Panc1 (cell line): ENCODE measurements at regions not wholly inside any gene's neighbourhood (a gene's known extent, or its start where the extent isn't known, plus 50 kb on each side); places are given as distances from the start of the nearest gene placed in this dataset.

Experiments used
- ATAC-seq: fragments of 200-7000 bp; cut with Tn5 transposase; 2 replicates; pipeline ENCODE4 v1.9.1; 2020; ENCODE audit warnings: mild to moderate bottlenecking, moderate library complexity
- BruUV-seq: library from RNA; stranded (reverse); fragments of 400-500 nt; replicated peaks from 2 replicates; lab custom pipeline; 2021; lab: Mats Ljungman, UMichigan
- CTCF ChIA-PET: fragments of 300-600 bp; sonication (Branson Sonifier 250); formaldehyde crosslinking; loops from one replicate; lab custom pipeline; 2022; ENCODE audit warnings: antibody characterized with exemption; lab: Charles Lee
- POLR2A ChIA-PET: fragments of 300-600 bp; sonication (Branson Sonifier 250); formaldehyde crosslinking; loops from one replicate; lab custom pipeline; 2022; ENCODE audit warnings: antibody characterized with exemption; lab: Charles Lee
- DNase-seq: peaks from one replicate; pipeline ENCODE4 v3.0.0-alpha.2; 2010; ENCODE audit warnings: low read depth, low spot score
- H3K27ac ChIP-seq: 2 replicates; pipeline ENCODE4 v1.5.1; 2011; ENCODE audit warnings: mild to moderate bottlenecking, low read length, inconsistent platforms
- H3K27me3 ChIP-seq: fragments of 200-500 bp; sonication (Bioruptor generic); 2 replicates; pipeline ENCODE4 v1.6.0; 2014; ENCODE audit warnings: low read length, inconsistent platforms; ENCODE audit not compliant: control insufficient read depth, insufficient read depth
- H3K36me3 ChIP-seq: fragments of 200-500 bp; sonication (Bioruptor generic); 2 replicates; pipeline ENCODE4 v1.5.1; 2014; ENCODE audit warnings: inconsistent platforms, mild to moderate bottlenecking, low read length, moderate library complexity; ENCODE audit not compliant: control insufficient read depth, insufficient read depth
- H3K4me1 ChIP-seq: 2 replicates; pipeline ENCODE4 v1.5.1; 2011; ENCODE audit warnings: inconsistent platforms, mild to moderate bottlenecking, low read length, moderate library complexity; ENCODE audit not compliant: control insufficient read depth, insufficient read depth
- H3K4me3 ChIP-seq, 2 experiments: 2 replicates each; pipeline ENCODE4 v1.5.1; 2011 to 2012; ENCODE audit warnings: low read depth in 2 of 2, low read length in 2 of 2, mild to moderate bottlenecking in 2 of 2, inconsistent platforms in 1 of 2, moderate library complexity in 1 of 2
- H3K9me3 ChIP-seq: fragments of 200-500 bp; sonication (Bioruptor generic); 2 replicates; pipeline ENCODE4 v1.5.1; 2014; ENCODE audit warnings: low read depth, mild to moderate bottlenecking, inconsistent platforms, low read length, moderate library complexity; ENCODE audit not compliant: control insufficient read depth, insufficient read depth
- CTCF ChIP-seq: fragments of 450-650 bp; IDR thresholded peaks from 2 replicates; pipeline ENCODE4 v1.5.1; 2017; ENCODE audit warnings: mild to moderate bottlenecking
- POLR2AphosphoS5 ChIP-seq: IDR thresholded peaks from 2 replicates; pipeline ENCODE4 v1.6.1; 2012; ENCODE audit warnings: mild to moderate bottlenecking, low read depth, low read length, moderate library complexity
- SIN3A ChIP-seq: IDR thresholded peaks from 2 replicates; pipeline ENCODE4 v1.6.1; 2012; ENCODE audit warnings: low read depth, mild to moderate bottlenecking, low read length, moderate library complexity, borderline replicate concordance; ENCODE audit not compliant: insufficient read depth
- TCF7L2 ChIP-seq: IDR thresholded peaks from 2 replicates; pipeline ENCODE4 v1.6.1; 2011; ENCODE audit warnings: mild to moderate bottlenecking, low read depth, low read length, inconsistent platforms
- in situ Hi-C: cut with HindIII; loops from 2 replicates; pipeline ENCODE4 v1.10.0; 2016; ENCODE audit warnings: low sequenced_read_pairs, low pct_unique_long_range_greater_than_20kb
- intact Hi-C: fragments of 100-400 bp; cut with micrococcal nuclease; formaldehyde crosslinking; loops from one replicate; pipeline ENCODE4 v1.10.0; 2022; ENCODE audit not compliant: unreplicated experiment
- TF ChIP-seq, protein P1 (sequence below), 2 experiments: IDR thresholded peaks; 2 replicates each; pipeline ENCODE4 v1.6.1; 2011 to 2012; ENCODE audit warnings: low read depth in 2 of 2, control low read depth in 1 of 2, low read length in 1 of 2, mild to moderate bottlenecking in 1 of 2, moderate library complexity in 1 of 2; ENCODE audit not compliant: insufficient read depth in 1 of 2

GRCh38 chr4:14441561-14441960 lies 560.7 kb upstream of the CPEB2 start:
- DNase-seq: no peak
- BruUV-seq: no TSS peak
- Histone ChIP-seq H3K27ac (no peak overlapping the region), H3K27me3 (no peaks in the 10 kb centered on the region), H3K4me3 (no peak overlapping the region), H3K9me3 (no peaks in the 10 kb centered on the region), H3K36me3 (no peaks in the 10 kb centered on the region), H3K4me1 (no peaks in the 10 kb centered on the region)
- ATAC-seq: no peak
- intact Hi-C loops: no loop called here
- POLR2A ChIA-PET: no interaction called here
- CTCF ChIA-PET: no interaction called here
- in situ Hi-C loops: no loop called here
- TF ChIP-seq POLR2AphosphoS5 (no peak), SIN3A (no peak), TCF7L2 (no peak), CTCF (no peak)
- TF ChIP-seq, protein P1, sequence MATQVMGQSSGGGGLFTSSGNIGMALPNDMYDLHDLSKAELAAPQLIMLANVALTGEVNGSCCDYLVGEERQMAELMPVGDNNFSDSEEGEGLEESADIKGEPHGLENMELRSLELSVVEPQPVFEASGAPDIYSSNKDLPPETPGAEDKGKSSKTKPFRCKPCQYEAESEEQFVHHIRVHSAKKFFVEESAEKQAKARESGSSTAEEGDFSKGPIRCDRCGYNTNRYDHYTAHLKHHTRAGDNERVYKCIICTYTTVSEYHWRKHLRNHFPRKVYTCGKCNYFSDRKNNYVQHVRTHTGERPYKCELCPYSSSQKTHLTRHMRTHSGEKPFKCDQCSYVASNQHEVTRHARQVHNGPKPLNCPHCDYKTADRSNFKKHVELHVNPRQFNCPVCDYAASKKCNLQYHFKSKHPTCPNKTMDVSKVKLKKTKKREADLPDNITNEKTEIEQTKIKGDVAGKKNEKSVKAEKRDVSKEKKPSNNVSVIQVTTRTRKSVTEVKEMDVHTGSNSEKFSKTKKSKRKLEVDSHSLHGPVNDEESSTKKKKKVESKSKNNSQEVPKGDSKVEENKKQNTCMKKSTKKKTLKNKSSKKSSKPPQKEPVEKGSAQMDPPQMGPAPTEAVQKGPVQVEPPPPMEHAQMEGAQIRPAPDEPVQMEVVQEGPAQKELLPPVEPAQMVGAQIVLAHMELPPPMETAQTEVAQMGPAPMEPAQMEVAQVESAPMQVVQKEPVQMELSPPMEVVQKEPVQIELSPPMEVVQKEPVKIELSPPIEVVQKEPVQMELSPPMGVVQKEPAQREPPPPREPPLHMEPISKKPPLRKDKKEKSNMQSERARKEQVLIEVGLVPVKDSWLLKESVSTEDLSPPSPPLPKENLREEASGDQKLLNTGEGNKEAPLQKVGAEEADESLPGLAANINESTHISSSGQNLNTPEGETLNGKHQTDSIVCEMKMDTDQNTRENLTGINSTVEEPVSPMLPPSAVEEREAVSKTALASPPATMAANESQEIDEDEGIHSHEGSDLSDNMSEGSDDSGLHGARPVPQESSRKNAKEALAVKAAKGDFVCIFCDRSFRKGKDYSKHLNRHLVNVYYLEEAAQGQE (IDR thresholded peaks at IDR 0.05; ENCODE audit: insufficient read depth in 1 of 2, low read depth in 2 of 2, low read length in 1 of 2): no peak

GRCh38 chr4:14445882-14446281 lies 556.4 kb upstream of the CPEB2 start:
- POLR2A ChIA-PET: no interaction called here
- CTCF ChIA-PET: no interaction called here
- ATAC-seq: no peak
- Histone ChIP-seq H3K27me3 (no peaks in the 10 kb centered on the region), H3K9me3 (no peaks in the 10 kb centered on the region), H3K4me3 (no peak overlapping the region), H3K27ac (no peak overlapping the region), H3K4me1 (no peaks in the 10 kb centered on the region), H3K36me3 (no peaks in the 10 kb centered on the region)
- TF ChIP-seq, protein P1 (IDR thresholded peaks at IDR 0.05; ENCODE audit: insufficient read depth in 1 of 2, low read depth in 2 of 2, low read length in 1 of 2): no peak
- TF ChIP-seq CTCF (no peak), POLR2AphosphoS5 (no peak), TCF7L2 (no peak), SIN3A (no peak)
- no TSS peak for BruUV-seq
- DNase-seq: no peak
- in situ Hi-C loops (no loop called here), intact Hi-C loops (no loop called here)
